Esophagus (tissue), 2 donors: ENCODE measurements at regions not wholly inside any gene's neighbourhood (a gene's known extent, or its start where the extent isn't known, plus 50 kb on each side); places are given as distances from the start of the nearest gene placed in this dataset.

Source experiments
- H3K27ac ChIP-seq, 2 donors: one replicate each; pipeline ENCODE4 v1.5.1; 2013; ENCODE audit warnings: low read depth in 2 of 2, mild to moderate bottlenecking in 2 of 2, inconsistent platforms in 1 of 2, low read length in 1 of 2, moderate library complexity in 1 of 2
- H3K27me3 ChIP-seq, 2 donors: one replicate each; pipeline ENCODE4 v1.6.1; 2013; ENCODE audit warnings: low read length in 2 of 2, control low read depth in 1 of 2, mild to moderate bottlenecking in 1 of 2; ENCODE audit not compliant: insufficient read depth in 2 of 2, control insufficient read depth in 1 of 2
- H3K36me3 ChIP-seq, 2 donors: one replicate each; pipeline ENCODE4 v1.6.1; 2013; ENCODE audit warnings: low read length in 1 of 2; ENCODE audit not compliant: control insufficient read depth in 2 of 2, insufficient read depth in 2 of 2
- H3K4me1 ChIP-seq, 2 donors: one replicate each; pipeline ENCODE4 v1.6.1; 2013; ENCODE audit warnings: low read length in 1 of 2; ENCODE audit not compliant: control insufficient read depth in 2 of 2, insufficient read depth in 2 of 2
- H3K4me3 ChIP-seq, 2 donors: one replicate each; pipeline ENCODE4 v1.5.1; 2013; ENCODE audit warnings: low read length in 2 of 2, mild to moderate bottlenecking in 2 of 2, low read depth in 1 of 2, moderate library complexity in 1 of 2
- H3K9me3 ChIP-seq, 2 donors: one replicate each; pipeline ENCODE4 v1.6.1; 2013; ENCODE audit warnings: mild to moderate bottlenecking in 2 of 2, low read depth in 1 of 2, low read length in 1 of 2, moderate library complexity in 1 of 2; ENCODE audit not compliant: control insufficient read depth in 2 of 2, insufficient read depth in 1 of 2
- WGBS, 2 donors: extraction: QIAGEN DNeasy Blood & Tissue Kit; methylation state at CpG; one replicate each; pipeline ENCODE4 v1.1.7; 2013; 5-methylcytosine and 5-hydroxymethylcytosine counted together
- donor health status: healthy with polysubstance abuse.
- donor health status: Bipolar disorder and iron deficiency.

DNA sequence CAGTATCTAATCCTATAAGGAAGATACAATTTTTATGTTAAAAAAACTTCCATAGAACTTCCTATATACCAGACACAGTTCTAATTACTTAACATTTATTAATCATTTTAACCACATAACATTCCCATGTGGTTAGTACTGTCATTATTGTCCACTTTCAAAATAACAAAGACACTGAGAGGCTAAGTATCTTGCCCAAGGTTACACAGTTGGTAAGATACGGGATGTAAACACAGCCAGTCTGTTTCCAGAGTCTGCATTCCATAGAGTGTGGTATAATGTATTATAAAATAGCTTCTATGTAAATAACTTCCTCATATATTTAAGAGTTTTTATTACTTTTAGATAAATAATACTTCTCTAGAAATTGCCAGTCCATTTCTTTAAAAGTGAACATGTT lies 383.3 kb upstream of the ETAA1 start:
- no peak overlapping the region for H3K4me3 ChIP-seq
- H3K9me3 ChIP-seq = no peaks in the 10 kb centered on the region
- 44 to 78% methylated on average over 1 of the region's 1 CpG for WGBS, 2 donors
- H3K27me3 ChIP-seq = no peaks in the 10 kb centered on the region
- H3K36me3 ChIP-seq = no peaks in the 10 kb centered on the region
- no peak overlapping the region for H3K27ac ChIP-seq
- peaks cover 0 to 2% of the 10 kb centered on the region in 2 donors for H3K4me1 ChIP-seq

DNA sequence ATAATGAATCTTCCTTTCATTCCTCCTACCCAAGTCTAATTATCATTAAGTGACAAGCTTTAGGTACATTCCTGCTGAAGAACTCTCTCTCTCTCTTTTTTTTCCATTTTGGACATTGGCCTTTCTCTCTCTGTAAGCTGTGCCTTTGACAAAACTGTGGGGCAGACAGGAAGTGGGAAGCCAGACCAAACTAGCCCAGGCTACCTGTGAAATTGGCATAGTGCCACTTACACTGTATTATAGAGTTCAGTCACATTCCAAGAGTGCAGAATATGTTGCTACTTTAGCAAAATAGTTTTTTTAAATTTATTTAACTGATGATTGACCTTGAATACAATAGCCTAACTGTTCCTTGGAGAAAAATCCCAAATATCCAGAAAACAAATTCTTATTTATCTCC lies 381.5 kb upstream of the ETAA1 start:
- Histone ChIP-seq H3K27ac (no peak overlapping the region), H3K9me3 (no peaks in the 10 kb centered on the region), H3K36me3 (no peaks in the 10 kb centered on the region), H3K27me3 (no peaks in the 10 kb centered on the region), H3K4me1 (peaks cover 0 to 2% of the 10 kb centered on the region in 2 donors), H3K4me3 (no peak overlapping the region)

DNA sequence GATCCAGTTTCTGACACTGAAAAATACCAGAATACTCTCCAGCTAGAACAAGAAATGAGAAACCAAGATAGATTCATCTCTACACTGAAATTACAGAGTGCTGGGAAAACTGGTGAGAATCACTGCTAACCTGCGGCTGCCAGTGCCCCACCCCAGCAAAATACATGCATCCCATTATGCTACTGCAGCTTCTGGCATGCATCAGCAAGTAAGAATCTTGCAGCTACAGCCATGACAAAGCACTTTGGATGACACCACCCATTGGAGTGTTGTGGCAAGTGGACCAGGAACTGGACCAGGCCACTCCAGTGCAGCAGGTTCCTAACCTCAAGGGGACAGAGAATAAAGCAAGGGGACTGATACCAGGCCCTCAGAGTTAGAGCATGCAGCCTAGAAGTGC lies 378.8 kb upstream of the ETAA1 start:
- Histone ChIP-seq H3K4me1 (peaks cover 0 to 2% of the 10 kb centered on the region in 2 donors), H3K27me3 (no peaks in the 10 kb centered on the region), H3K9me3 (no peaks in the 10 kb centered on the region), H3K4me3 (no peak overlapping the region), H3K36me3 (no peaks in the 10 kb centered on the region), H3K27ac (no peak overlapping the region)
- WGBS, 2 donors = 54 to 70% methylated on average over 1 of the region's 1 CpG

DNA sequence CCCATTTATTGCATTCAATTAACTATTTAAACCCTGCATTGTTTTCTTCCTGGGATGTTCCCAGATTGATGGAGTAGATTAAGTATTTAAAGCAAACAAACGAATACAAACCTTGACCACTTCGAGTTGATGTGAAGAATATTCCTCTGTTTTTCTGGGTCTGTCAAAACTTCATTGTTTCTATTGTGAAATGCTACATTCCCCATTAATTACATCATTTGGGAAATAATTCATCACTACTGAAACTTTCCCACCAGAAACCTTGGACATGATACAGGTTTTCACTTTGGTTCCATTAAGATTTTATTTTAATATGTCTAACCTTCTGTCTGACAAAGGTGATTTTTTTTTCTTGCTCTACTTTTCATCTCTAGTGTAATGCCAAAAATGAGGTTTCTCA lies 365.1 kb upstream of the ETAA1 start:
- H3K27me3 ChIP-seq = no peaks in the 10 kb centered on the region
- H3K4me1 ChIP-seq = no peaks in the 10 kb centered on the region
- H3K27ac ChIP-seq = no peak overlapping the region
- no peak overlapping the region for H3K4me3 ChIP-seq
- WGBS, 2 donors = 54 to 60% methylated on average over 2 of the region's 2 CpGs
- no peaks in the 10 kb centered on the region for H3K9me3 ChIP-seq
- no peaks in the 10 kb centered on the region for H3K36me3 ChIP-seq

DNA sequence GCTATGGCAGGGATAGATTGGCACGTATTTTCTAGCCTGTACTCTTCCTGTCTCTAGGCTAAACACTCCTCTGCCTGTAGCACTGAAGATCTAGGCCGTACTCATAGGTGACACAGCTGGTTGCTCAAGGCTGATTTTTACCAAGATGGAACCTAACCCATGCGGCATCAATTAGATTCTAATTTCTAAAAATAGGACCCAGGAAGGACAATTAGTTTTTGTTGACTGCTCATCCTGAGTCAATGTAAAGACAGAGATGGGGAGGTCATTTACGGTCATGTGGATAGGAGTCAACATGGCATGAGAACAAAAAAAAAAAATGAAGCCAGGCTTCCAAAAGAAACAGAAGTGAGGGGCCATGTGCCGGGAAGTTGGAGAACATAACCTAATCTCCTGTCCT lies 360.7 kb upstream of the ETAA1 start:
- Histone ChIP-seq H3K4me1 (no peaks in the 10 kb centered on the region), H3K9me3 (no peaks in the 10 kb centered on the region), H3K36me3 (no peaks in the 10 kb centered on the region), H3K4me3 (no peak overlapping the region), H3K27ac (no peak overlapping the region), H3K27me3 (no peaks in the 10 kb centered on the region)
- 76 to 84% methylated on average over 5 of the region's 5 CpGs for WGBS, 2 donors

DNA sequence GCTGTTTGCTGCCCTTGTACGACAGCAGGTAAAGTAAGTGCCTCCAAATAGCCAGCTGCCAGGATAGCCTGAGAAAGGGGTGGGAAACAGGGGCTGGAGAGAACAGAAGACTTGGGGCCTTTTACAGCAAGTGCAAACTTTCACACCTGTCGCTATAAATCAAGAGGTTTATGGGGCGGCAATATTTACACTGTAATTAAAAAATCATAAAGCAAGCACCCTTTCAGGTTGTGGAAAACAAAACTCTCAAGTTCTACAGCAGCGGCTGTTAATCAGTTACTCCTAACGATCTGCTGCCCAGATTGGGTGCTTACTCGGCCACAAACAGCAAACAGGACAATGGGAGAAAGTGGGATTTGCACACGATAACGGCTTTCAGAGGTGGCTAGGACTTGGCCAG lies 359.5 kb upstream of the ETAA1 start:
- no peaks in the 10 kb centered on the region for H3K9me3 ChIP-seq
- H3K4me3 ChIP-seq = no peak overlapping the region
- no peaks in the 10 kb centered on the region for H3K4me1 ChIP-seq
- no peaks in the 10 kb centered on the region for H3K27me3 ChIP-seq
- no peaks in the 10 kb centered on the region for H3K36me3 ChIP-seq
- WGBS, 2 donors = 60 to 80% methylated on average over 8 of the region's 8 CpGs
- no peak overlapping the region for H3K27ac ChIP-seq

DNA sequence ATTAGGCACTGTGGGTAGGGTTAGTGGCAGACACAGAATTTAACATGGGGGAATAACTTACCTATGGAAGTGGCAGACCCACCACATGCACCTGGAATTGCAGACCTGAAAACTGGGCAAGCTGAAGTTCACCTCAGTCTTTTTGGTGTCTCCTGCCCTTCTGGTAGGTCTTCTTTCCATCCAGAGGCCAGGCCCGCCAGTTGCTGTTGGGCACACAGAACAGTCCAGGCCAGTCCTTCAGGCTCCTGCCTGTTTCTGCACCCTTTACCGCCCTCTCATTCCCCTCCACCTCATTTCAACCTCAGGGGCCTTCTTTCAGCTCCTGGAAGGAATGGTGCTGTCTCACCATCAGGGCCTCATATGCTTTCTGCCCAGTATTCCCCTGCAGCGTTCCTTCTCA lies 358.9 kb upstream of the ETAA1 start:
- Histone ChIP-seq H3K4me1 (no peaks in the 10 kb centered on the region), H3K9me3 (no peaks in the 10 kb centered on the region), H3K4me3 (no peak overlapping the region), H3K27ac (no peak overlapping the region), H3K27me3 (no peaks in the 10 kb centered on the region), H3K36me3 (no peaks in the 10 kb centered on the region)
- 90 to 92% methylated on average over 3 of the region's 3 CpGs for WGBS, 2 donors

DNA sequence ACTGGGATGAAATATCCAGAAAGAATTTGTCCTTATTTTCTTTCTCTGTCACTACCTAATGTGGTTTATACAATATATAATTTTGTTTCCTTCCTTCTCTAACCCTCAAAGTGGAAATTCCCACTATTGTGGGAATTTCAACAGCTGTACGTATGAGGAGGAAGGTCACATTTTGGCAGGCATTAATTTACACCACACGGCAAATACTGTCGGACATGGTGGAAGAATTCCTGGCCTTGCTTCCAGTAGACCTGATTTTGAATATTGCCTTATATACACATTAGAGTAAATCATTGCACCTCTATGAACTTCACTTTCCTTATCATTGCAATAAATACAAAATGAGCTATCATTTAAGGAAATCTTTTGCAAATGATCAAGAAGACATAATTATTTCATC lies 358.1 kb upstream of the ETAA1 start:
- Histone ChIP-seq H3K4me1 (no peaks in the 10 kb centered on the region), H3K27ac (no peak overlapping the region), H3K36me3 (no peaks in the 10 kb centered on the region), H3K27me3 (no peaks in the 10 kb centered on the region), H3K9me3 (no peaks in the 10 kb centered on the region), H3K4me3 (no peak overlapping the region)
- WGBS, 2 donors = 75 to 91% methylated on average over 3 of the region's 3 CpGs

DNA sequence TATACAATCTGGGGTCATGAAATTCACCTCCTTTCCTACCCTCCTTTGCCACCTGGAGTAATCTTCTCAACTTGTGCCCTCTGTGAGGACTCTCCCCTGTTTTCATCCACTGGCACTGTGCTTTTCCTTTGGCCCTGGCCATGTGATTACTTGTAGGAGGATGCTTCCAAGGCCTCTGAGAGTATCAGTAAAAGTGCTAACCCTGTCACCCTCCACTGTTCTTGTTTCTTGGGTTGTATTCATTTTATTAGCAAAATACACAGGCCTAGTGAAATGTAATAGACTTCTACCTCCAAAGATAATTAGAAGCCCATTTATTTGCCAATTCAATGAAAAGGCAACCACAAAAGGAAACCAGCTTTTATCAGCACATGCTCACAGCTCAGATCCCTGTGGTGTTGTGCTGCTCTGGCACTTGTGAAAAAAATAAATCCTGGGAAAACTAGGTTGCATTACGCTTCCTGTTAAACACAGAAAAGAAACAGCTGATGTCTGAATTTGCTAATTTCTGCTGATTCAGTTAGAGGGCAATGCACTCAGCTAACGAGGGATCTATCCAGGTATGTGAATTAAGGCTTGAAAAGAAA lies 357.5 kb upstream of the ETAA1 start:
- H3K36me3 ChIP-seq = no peaks in the 10 kb centered on the region
- no peaks in the 10 kb centered on the region for H3K27me3 ChIP-seq
- no peak overlapping the region for H3K27ac ChIP-seq
- H3K4me3 ChIP-seq = no peak overlapping the region
- H3K9me3 ChIP-seq = no peaks in the 10 kb centered on the region
- whole genome bisulfite sequencing, 2 donors = 57 to 74% methylated on average over 2 of the region's 2 CpGs
- H3K4me1 ChIP-seq = no peaks in the 10 kb centered on the region

DNA sequence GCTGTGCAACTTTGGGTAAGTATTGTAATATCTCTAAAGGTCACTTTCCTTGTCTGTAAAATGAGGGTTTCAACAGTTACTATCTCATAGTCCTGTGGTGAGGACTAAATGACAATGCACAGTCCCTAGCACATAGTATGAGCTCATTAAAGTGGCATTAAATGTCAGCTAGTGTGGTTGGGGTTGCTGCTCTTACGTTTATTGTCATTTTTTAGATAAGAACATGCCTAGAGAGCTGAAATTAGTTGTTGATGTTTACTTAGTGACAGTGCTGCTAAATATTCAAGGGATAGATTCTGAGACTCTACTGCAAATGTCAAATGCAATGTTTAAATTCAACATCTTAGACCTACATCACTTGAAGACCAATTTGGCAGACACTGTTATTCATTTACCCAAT lies 356.1 kb upstream of the ETAA1 start:
- Histone ChIP-seq H3K4me3 (no peak overlapping the region), H3K4me1 (no peaks in the 10 kb centered on the region), H3K36me3 (no peaks in the 10 kb centered on the region), H3K27me3 (no peaks in the 10 kb centered on the region), H3K9me3 (no peaks in the 10 kb centered on the region), H3K27ac (no peak overlapping the region)
- 52 to 78% methylated on average over 1 of the region's 1 CpG for whole genome bisulfite sequencing, 2 donors
